ENCODE measurements at regions not wholly inside any gene's neighbourhood (a gene's known extent, or its start where the extent isn't known, plus 50 kb on each side); places are given as distances from the start of the nearest gene placed in this dataset.

GRCh38 chr18:73120626-73121025 lies 252.8 kb upstream of the NETO1 start:
- Histone ChIP-seq H3K9ac (ENCODE audit: low read length) (no peak overlapping the region), H3K4me2 (ENCODE audit: low read length) (no peak overlapping the region), H4K20me1 (ENCODE audit: insufficient read depth) (no peaks in the 10 kb centered on the region), H2AFZ (ENCODE audit: low read depth, low read length, poor library complexity, severe bottlenecking) (no peak overlapping the region), H3K4me1 (ENCODE audit: control insufficient read depth in 1 of 2, insufficient read depth in 2 of 2, low read length in 2 of 2) (no peaks in the 10 kb centered on the region), H3K9me2 (ENCODE audit: insufficient read depth) (no peaks in the 10 kb centered on the region), H3K27me3 (ENCODE audit: insufficient read depth, low read length) (no peaks in the 10 kb centered on the region), H3K4me3 (replicated peaks in 1 of 2; ENCODE audit: low read depth in 1 of 2, low read length in 2 of 2) (no peak overlapping the region), H3K9me3 (ENCODE audit: control insufficient read depth in 1 of 2, insufficient read depth in 1 of 2, low read depth in 1 of 2, low read length in 2 of 2) (peaks cover 10 to 12% of the 10 kb centered on the region in 2 experiments; a peak in 3 of 4 replicates), H3K79me2 (ENCODE audit: insufficient read depth, low read length) (no peaks in the 10 kb centered on the region), H3K27ac (ENCODE audit: low read depth, low read length) (no peak overlapping the region), H3K36me3 (ENCODE audit: control insufficient read depth in 1 of 2, insufficient read depth in 2 of 2, low read length in 2 of 2) (no peaks in the 10 kb centered on the region)
- TF ChIP-seq CBX3 (IDR thresholded peaks at IDR 0.05; ENCODE audit: low read depth) = no peak
- TF ChIP-seq JUND (IDR thresholded peaks at IDR 0.05) = no peak
- TF ChIP-seq TCF7L2 (IDR thresholded peaks at IDR 0.05; ENCODE audit: borderline replicate concordance, extremely low read depth, insufficient read depth, insufficient read length) = no peak
- no peak for TF ChIP-seq ELF1 (IDR thresholded peaks at IDR 0.05; ENCODE audit: borderline replicate concordance, low read depth)
- no peak for TF ChIP-seq POLR2A (IDR thresholded peaks at IDR 0.05; ENCODE audit: borderline replicate concordance, extremely low read depth, insufficient read depth, insufficient read length)
- no peak for TF ChIP-seq ZFX (IDR thresholded peaks at IDR 0.05)
- TF ChIP-seq SRF (IDR thresholded peaks at IDR 0.05; ENCODE audit: low read depth) = no peak
- no peak for TF ChIP-seq REST (IDR thresholded peaks at IDR 0.05; ENCODE audit: low read depth)
- TF ChIP-seq CTCF (IDR thresholded peaks at IDR 0.05 in 2 of 3, conservative IDR thresholded peaks at IDR 0.05 in 1 of 3; ENCODE audit: borderline replicate concordance in 1 of 3, insufficient read depth in 1 of 3, low read depth in 2 of 3, low read length in 2 of 3) = no peak
- TF ChIP-seq ZBTB33 (IDR thresholded peaks at IDR 0.05; ENCODE audit: extremely low read depth, insufficient replicate concordance, low read length) = no peak
- TF ChIP-seq SP1 (IDR thresholded peaks at IDR 0.05; ENCODE audit: low read depth) = no peak
- no peak for TF ChIP-seq CEBPB (IDR thresholded peaks at IDR 0.05; ENCODE audit: low read depth)
- ChIA-PET POLR2A (no interaction called here), RAD21 (ENCODE audit: low non-redundant PET in 1 of 2, low total read pairs in 2 of 2, uncharacterized antibody in 2 of 2, unreplicated experiment in 2 of 2) (no interaction called here), CTCF (no interaction called here)
- DNase-seq (ENCODE audit: low read depth, low spot score) = no peak
- no peak for ATAC-seq
- intact Hi-C loops (cut with micrococcal nuclease) = no loop called here
- no TSS peak for BruUV-seq (replicated peaks)
